Globus pallidus (tissue), 1 donor: ENCODE measurements at regions not wholly inside any gene's neighbourhood (a gene's known extent, or its start where the extent isn't known, plus 50 kb on each side); places are given as distances from the start of the nearest gene placed in this dataset.
"Not testable (repeated sequence)": the region's sequence is repeated elsewhere in the genome, so short reads cannot be mapped to it uniquely, and the experiment has no call there.

Source experiments
- DNase-seq: peaks from one replicate; pipeline ENCODE4 v3.0.0-alpha.2; 2015; ENCODE audit warnings: low spot score

DNA sequence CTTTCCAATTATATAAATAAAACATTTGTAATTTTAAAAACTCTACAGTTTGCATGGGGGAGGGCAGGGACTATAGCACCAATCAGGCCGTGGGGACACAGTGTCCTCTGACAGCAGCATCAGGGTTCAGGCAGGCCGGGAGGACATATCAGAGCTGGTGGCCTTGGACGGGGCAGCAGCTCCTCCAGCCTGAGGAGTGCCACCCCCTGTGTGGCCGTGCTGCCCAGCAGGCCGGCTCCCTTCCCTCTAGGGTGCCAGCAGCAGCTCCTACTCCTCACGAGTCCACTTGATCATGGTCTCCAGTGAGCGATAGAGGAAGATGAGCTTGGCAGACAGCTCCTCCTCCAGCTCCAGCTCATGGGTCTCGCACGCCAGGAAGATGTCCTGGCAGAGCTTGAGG lies 144.0 kb upstream of the PHACTR3 start:
- no peak for DNase-seq

DNA sequence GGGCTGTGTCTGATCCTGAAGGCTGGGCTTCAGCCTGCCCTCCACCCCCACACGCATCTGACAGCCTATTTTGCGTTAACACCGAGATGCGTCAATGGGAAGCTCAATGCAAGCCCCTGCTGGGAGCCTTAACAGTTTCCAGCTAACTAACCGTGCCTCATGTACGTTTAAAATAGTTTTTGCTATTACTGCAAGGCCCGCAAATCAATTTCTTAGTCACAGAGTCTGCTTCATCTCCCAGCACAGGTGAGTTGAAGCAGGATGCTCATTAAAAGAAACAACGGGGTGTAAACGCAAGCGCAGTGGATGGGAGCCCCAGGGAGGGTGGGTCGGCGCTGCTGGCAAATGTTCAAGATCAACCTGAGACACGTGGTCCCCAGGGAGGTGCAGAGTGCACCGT lies 142.8 kb upstream of the PHACTR3 start:
- no peak for DNase-seq

DNA sequence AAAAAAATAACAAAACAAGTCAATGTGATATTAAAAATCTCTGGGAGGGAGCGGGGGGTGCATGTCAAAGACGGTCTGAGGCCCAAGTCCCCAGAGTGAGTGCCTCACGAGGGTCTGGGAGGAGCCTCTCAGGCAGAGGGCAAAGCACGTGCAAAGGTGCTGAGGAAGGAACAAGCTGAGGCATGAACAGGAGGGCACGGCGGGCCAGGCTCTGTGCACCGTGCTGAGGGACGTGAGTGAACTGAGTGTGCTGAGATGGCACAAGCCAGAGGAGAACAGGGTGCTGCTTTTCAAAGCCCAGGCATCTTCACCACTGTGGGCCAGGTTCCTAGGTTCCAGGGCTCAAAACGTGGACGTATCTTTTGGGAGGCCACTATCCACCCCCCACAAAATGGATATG lies 142.1 kb upstream of the PHACTR3 start:
- DNase-seq, result no peak

DNA sequence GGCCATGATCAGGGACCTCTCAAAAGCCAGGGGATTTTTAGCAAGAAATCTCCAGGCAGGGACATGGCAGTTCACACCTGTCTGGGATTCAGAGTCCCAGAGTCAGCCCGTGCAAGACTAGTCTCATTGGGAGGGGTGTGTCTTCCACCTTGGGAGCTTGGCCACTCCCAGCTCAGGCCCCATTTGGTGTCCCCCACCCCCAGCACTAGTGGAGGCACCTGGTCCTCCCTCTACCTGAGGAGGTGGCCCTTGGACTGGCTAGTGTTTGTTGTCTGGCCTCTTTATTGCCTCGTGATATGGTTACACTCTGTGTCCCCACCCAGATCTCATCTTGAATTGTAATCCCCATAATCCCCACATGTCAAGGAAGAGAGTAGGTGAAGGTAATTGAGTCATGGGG lies 140.8 kb upstream of the PHACTR3 start:
- no peak for DNase-seq

DNA sequence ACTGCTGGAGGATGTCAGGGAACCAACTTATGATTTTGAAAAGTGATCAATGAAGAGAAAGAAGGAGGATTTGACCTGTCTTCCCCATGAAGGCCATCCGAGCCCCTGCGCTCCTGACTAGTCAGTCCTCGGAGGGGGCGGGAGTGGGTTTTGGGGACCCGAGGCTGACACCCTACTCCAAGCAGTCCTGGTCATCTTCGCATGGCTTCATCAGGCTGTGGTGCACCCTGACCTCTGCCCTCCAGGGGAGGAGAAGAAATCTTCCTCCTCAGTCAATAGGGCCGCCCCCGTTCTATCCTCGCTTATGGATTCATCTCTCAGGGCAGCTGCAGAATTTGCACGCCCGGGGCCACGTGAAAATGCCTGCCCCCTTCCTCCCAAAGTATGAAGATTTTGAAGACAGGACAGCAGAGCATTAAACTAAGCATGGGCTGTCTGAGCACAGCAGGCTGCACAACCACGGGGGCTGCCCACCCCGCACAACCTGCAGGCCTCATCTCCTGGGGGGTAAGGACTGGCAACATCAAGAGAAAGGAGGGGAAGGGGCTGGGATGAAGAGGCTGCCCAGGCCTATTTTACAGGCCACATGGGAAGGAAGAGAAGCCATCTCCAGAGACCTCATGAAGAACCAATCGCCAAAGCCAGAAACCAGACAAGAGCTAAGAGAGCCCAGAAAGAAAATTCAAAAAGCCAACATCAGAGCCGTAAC lies 138.1 kb upstream of the PHACTR3 start:
- no peak for DNase-seq

DNA sequence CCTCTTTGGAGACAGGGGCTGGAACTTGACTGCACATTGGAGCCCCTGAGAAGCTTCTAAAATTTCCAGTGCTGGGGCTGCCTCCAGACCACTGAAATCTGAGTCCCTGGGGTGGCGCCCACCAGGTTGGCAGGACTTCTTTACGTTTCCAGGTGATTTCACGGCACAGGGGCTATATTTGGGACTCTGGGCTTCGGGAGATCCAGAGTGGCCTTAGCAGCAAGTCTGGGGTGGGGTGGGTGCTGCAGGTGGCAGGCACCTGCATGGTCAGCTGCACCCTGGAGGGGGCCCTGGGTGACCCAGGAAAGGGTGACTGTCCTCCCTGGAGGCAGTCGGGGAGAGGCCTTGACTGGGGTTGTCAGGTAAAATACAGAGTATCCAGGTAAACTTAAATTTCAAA lies 135.5 kb upstream of the PHACTR3 start:
- no peak for DNase-seq

DNA sequence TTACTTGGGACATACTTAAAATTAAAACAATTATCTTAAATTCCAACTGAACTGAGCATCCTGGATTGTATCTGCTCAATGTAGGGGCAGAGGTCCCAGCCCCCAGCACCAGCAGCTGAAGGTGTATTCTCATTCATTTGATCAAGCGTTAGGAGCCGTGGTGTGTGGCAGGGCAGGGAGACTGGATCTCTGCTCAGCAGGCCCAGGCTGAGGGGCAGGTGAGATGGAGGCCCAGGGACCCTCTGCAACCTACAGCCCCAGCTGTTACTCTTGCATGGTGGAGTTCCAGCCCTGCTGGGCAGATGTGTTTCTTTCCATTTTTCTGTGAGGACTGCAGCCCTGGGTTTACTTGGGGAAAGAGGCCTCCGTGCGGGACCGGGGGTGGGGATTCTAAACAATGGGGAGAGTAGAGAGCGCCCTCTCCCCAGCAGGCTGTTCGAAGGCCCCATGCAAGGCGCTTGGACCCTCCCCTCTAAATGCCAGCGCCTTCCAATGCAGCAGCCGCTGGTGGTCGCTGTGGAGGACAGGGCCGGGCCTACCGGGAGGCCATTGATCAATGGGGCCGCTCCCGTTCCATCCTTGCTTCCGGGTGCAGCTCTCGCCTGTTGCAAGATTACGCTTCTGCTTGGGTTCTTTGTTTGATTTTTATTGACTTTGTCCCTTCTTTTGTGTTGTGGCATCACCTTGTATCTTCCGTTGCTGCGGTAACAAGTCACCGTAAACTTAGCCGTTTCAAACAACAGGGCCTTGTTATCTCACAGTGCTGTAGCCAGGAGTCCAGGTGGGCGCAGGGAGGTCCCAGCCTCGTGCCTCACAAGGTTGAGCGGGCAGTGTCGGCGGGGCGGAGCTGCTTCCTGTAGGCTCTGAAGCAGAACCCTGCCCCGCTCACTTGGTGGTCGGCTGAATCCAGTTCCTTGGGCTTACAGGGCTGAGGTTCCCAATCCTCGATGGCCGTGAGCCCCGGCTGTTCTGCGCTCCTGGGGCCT lies 134.8 kb upstream of the PHACTR3 start:
- no peak for DNase-seq

DNA sequence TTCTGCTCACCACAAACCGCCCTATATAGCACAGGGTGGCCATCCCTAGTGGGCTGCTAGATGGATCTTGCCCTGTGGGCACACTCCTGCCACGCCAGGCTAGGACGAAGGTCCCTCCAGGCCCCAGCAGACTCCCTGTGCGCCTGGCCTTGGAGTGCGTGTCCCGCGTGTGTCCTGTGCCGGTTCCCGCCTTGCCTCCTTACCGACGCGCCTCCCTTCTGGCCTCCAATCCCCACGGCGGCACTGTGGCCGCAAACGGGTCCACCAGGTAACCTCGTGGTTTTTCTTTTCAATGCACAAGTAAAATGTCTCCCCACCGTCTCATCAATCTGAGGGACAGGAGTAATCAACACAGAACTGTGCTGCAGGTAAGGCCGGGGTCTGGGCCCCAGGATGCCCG lies 133.8 kb upstream of the PHACTR3 start:
- DNase-seq, result no peak

DNA sequence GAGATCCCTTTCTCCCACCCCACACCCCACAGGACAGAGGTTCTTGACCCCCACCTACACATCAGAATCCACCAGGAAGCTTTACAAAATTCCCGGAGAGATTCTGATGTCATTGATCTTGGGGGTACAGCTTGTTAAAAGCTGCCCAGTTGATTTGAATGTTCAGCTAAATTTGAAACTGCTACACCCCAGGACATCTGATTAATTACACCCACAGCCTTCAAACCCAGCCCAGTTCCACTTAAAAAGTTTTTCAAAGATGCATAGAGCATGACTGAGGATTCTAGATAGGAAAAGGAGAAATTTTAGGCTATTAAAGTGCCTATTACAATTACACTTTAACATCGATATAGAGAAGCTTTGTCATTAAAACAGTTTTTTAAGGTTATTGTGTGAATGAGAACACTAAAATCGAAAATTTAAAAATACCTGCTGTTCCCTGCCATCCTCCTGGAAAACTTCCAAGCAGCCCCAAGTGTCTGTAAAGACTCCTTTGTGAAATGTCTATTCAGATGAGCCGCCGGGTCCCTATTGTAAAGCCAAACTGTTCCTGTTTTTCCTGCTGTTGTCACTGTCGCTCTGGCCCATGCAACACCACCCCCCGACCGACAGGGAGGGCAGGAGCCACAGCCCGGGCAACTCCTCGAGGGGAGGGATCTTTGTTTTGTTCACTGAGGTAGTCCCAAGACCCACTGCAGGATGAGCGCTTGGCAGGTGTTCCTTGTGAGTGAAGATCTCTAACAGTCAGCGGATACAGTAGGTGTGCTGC lies 132.5 kb upstream of the PHACTR3 start:
- DNase-seq, result no peak

DNA sequence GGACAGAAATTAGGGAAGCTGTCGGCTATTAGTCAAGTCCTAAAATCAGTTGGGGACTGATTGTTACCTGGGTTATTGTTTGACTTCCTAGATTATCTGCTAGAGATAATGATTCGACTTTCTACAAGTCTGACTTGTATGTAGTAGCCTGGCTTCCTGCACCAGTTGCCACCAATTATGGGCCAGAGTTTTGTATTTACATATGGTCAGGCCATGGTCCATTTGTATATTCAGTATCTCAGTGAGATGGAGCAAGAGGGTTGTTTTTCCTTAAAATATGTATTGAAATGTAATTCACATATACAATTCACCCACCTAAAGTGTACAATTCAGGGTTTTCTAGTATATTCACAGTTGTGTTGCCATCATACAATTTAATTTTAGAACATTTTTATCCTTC lies 130.6 kb upstream of the PHACTR3 start:
- DNase-seq, result no peak

DNA sequence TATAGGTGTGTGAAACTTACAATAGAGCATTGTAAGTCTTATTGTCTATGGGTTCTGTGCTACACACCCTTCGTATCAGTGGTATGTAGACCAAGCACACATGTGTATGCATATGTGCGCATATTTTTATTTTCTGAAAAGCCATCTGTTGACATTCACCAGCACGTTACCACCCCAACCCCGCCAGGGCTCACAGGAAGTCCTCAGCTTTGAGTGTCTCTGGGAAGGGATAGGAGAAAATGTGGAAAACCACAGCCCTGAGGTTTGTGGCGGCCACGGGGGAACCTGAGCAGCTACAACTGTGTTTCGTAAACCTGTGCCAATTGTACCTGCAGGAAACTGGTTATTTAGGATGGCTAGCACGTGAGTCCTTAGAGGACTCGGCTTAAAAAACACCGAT lies 123.3 kb upstream of the PHACTR3 start:
- DNase-seq, result no peak

DNA sequence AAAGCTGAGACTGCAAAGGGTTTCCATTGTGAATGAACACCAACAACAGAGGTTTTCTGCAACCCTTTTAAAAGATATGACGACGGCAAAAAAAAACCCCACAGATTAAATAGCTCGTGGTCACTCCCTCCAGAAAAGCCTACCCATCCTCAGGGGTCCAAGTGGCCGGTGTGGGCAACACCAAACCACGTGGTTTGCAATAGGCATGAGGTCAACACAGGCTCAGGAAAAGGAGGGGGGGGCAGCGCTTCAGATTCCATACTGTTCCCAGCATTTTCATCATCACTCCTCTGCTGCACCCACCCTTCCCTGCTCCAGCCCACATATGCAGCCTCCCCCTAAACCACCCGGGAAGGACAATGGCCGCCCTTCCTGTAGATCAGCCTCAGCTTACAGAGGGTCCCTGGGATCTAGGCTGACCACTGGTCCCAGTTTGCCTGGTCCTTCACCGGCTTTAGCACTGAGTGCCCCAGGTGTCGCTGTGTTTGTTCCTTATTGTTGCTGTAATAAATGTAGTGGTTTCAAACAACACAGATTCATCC lies 122.8 kb upstream of the PHACTR3 start:
- no peak for DNase-seq

DNA sequence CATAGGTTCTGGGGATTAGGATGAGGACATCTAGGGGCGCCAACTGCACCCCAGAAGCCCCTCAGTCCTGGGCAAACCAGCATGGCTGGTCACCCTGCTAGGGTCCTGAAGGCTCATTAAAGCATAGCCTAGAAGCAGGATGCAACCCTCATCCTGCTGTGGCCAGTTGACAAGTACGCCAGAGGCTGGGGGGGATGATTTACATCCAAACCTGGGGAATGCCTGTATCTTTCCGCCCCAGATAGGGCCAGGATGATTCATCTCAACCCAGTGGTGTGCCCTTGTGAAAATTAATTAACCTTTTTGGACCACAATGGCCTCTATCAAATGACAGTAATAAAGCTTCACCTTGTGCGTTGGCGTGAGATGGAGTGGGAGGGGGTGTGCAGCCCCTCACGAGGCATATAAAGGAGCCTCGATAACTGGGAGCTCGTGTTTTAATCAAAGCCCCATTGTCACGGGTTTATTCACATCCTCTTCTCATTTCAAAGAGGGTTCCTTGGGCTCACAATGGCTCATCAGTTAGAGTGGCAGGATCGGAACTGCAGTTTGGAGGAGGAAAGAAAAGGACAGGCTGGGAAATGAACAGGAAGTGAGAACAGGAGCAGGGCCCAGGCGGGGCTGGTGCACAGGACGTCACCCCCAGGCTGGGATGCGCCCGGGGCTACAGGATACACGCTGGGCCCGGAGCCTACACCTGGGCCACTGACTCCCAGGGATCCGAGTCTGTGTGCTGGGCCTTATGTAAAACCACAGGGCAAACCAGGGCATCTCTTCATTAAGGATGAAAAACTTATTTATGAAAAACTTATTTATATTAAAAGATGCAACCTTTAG lies 121.8 kb upstream of the PHACTR3 start:
- no peak for DNase-seq

DNA sequence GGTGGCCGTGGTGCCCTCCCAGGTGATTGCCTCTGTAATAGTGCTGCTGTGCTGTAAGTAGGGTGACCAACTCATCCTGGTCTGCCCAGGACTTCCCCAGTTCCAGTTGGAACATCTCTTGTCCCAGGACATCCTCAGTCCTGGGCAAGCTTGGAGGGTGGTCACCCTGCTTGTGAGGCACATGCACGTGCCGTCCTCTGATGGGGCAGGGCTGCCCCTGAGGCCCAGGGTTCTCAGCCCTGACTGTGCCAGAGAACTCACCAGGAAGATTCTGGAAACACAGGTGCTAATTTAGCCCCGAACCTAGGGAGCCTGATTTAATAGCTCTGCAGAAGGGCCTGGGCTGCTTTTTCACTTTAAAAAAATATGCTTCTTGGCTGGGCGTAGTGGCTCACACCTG lies 120.9 kb upstream of the PHACTR3 start:
- no peak for DNase-seq

DNA sequence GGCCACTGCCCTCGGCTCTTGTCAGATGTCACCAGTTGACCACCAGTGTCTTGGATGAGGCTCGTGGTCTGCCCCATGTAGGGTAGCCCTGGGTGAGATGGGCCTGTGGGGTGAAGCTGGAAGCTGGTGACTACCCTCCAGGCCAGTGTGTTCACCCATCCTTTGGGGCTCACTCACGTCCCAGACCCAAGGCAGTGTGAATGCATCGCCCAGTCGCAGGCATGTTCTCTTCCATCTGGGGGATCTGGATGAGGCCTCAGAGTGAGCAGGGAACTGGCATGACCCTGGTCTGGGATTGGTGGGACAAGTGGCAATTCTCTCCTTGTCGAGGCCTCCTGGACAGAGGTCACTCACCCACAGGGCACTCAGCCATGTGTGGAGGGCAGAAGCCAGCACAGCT lies 120.1 kb upstream of the PHACTR3 start:
- DNase-seq, result no peak

DNA sequence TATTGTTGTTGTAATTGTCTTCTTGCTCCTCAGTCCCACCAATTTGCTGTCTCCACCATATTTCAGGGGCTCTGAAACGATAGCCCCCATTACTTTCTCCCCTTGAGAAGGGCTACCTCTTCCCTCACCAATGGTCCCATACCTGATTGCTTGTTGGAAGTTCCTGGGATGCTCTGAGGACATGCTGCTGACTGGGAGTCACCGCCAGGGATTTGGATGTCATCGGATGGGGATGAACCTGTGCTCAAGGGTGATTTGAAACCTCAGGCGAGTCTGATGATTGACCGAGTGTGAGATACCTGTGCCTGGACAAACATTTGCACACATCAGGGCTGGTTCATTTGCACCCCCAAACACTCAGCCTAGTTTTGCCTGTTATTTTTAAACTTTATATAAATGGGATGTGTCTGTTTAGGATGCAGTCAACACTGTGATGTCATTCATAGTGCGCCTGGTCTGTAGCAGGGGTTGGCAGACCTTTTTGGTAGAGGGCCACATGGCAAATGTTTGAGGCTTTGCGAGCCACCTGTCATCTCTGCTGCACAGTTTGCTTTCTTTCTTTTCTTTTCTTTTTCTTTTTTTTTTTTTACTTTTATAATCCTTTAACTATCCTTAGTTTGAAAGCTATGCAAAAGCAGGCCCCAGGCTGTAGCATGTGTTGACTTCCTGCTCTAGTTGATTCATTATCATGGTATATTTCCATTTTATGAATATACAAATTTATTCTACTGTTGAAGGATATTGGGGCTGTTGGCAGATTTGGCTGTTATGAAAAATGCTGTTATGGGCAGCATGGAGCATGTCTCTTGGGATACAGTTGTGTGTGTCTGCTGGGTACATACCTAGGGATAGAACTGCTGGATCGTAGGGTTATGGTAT lies 118.5 kb upstream of the PHACTR3 start:
- no peak for DNase-seq

DNA sequence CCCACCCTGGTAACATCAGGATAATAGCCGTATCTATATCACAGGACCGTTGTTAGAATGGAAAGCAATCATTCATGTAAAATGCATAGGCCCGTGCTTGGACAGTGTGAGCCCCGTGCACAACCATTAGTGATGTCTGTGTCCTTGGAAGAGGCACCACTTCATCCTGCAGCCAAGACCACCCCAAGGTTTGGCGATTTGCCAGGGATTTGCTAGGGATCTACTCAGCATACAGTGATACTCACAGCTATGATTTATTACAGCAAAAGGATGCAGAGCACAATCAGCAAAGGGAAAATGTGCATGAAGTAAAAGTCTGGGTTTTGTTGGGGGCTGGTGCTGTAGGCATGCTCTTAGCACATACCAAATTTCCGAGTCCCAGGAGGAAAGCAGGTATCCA lies 115.9 kb upstream of the PHACTR3 start:
- DNase-seq, result not testable (repeated sequence)

DNA sequence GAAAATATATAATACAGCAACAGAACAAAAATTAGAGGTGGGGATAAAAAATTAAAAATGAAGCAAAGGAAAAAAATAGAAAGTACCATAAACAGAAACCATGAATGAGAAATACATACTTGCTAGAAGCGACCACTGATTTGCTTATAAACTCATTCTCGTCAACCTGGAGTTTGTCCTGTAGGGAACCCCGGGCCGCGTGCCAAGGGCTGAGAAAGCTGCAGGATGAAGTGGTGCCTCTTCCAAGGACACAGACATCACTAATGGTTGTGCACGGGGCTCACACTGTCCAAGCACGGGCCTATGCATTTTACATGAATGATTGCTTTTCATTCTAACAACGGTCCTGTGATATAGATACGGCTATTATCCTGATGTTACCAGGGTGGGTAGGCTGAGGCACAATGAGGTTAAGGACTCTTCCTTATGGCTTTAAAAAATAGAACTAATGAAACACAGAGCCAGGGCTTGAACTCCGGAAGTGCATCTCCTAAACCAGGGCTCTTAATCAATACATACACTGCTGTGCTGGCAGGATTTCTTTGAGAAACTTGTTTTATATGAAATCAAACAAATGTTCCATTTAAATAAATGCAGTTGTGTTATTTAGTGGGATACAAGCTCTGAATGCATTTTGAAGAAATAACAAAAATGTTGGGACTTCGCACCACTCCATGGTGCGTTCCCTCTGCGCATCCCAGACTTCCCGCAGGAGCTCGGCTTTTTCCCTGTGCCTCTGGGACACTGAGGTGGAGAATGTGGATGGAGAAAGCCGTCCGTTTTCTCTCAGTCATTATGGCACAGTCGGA lies 113.9 kb upstream of the PHACTR3 start:
- DNase-seq, result not testable (repeated sequence)

DNA sequence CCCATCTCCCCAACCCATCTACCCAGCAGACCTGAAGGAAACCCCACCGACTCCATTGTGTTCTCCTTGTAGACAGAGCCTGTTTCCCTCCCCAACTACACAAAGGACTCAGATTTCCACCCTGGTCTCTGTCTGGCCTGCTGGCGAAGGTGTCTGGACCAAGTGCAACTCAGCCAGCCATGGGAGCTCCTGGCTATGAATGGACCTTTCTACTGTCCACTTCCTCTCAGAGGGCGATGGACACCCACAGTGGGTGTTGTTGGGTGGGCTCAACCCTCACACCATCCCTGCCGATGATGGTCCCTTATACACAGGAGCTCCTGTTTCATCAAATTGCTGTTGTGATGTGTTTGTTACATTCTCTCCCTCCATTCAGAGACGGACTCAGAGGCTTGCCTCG lies 112.5 kb upstream of the PHACTR3 start:
- DNase-seq, result no peak

DNA sequence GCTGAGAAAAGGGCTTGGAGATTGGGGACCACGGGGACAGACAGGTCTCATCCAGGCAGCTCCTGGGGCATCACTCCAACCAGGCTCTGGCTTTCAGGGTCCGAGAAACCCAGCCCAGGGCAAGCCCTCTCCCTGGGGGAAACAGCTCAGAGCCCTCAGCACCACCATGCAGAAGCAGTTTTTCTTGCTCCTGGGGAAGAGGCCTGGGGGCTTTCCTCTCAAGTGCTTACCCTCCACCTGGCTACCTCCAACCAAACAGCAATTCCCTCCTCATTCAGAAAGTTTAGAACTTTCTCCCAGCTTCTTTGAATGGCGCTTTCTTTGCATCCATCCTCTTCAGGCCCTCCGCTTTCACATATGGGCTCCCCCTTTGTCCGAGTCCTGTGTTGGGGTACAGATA lies 110.4 kb upstream of the PHACTR3 start:
- DNase-seq, result no peak
